ENCODE measurements at regions not wholly inside any gene's neighbourhood (a gene's known extent, or its start where the extent isn't known, plus 50 kb on each side); places are given as distances from the start of the nearest gene placed in this dataset.

DNA sequence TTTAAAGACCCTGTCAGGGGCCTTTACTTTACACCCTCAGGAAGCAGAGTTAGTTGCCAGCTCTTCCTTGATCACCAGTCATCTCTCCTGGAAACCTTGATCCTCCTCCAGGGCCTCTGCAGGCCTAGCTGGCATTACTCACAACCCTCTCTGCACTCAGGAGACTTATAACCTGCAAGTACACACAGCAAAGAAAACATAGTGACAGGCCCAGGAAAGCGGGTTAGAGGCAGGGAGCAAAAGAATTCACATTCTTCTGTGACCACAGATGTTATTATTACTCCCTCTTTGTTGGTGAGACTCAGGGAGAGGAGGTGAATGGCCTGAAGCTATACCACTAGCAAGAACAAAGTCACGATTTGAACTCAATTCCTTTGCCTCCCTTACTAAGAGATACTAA, 87.4 kb downstream of the OR11H12 start:
- intact Hi-C loops (cut with micrococcal nuclease) = no loop called here
- no peak overlapping the region for H3K27ac Mint-ChIP-seq

More for the DNA sequence above, 87.4 kb downstream of the OR11H12 start:
- WGBS (ENCODE audit: insufficient coverage) = 52% methylated on average over 2 of the region's 2 CpGs
- no peak overlapping the region for H3K27ac ChIP-seq (ENCODE audit: low read length)
- Mint-ChIP-seq H3K9me3 (peaks cover 4 to 9% of the 10 kb centered on the region in 2 donors), H3K36me3 (peaks cover 14% of the 10 kb centered on the region), H3K4me3 (no peak overlapping the region), H3K4me1 (no peaks in the 10 kb centered on the region), H3K27me3 (ENCODE audit: low read depth in 2 of 2) (no peaks in the 10 kb centered on the region)
- peaks cover 5% of the 10 kb centered on the region for H3K9me3 ChIP-seq (ENCODE audit: control insufficient read depth, insufficient read depth, low read length)
- no peaks in the 10 kb centered on the region for H3K27me3 ChIP-seq (ENCODE audit: control insufficient read depth, insufficient read depth, low read length)
- H3K36me3 ChIP-seq (ENCODE audit: control insufficient read depth, insufficient read depth, low read length) = no peaks in the 10 kb centered on the region
- DNase-seq (no peak), ATAC-seq (no peak)
- no peak overlapping the region for H3K4me3 ChIP-seq (ENCODE audit: low read length)
- no peaks in the 10 kb centered on the region for H3K4me1 ChIP-seq (ENCODE audit: control insufficient read depth, insufficient read depth, low read length)
- no peak for TF ChIP-seq CTCF (IDR thresholded peaks at IDR 0.05)
